NOMO-1 treated with dmso at 0.1 percent for 144 hours (cell line): ENCODE measurements at regions not wholly inside any gene's neighbourhood (a gene's known extent, or its start where the extent isn't known, plus 50 kb on each side); places are given as distances from the start of the nearest gene placed in this dataset.
"Not testable (repeated sequence)": the region's sequence is repeated elsewhere in the genome, so short reads cannot be mapped to it uniquely, and the experiment has no call there.

Experiments
- DNase-seq: peaks from one replicate; lab custom pipeline; 2025; ENCODE audit not compliant: unreplicated experiment; lab: John Stamatoyannopoulos, UW

DNA sequence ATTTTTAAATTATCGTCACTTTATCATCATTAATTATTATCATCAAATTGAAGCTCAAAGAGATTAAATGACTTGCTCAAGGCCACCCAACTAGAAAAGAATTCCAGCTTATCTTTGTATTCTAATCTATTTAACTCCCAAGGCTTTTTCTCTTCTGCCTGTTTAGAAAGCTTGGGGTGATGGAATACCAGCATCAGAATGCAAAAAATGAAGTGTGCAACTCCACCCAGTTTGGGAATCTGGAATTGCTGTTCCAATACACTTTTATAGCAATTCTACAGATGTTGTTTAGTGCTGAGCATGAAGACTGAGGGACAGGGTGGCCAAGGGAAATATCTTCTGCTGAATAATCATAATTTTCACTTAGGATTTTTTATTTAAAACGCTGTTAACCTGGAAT, 97.2 kb upstream of the FIBIN start:
- no peak for DNase-seq

GRCh38 chr11:26898799-26899198, 95.1 kb upstream of the FIBIN start:
- DNase-seq: no peak

GRCh38 chr11:26901162-26901561, 92.8 kb upstream of the FIBIN start:
- no peak for DNase-seq

- no peak for DNase-seq
Observed at GRCh38 chr11:26904132-26904531, 89.8 kb upstream of the FIBIN start.

GRCh38 chr11:26904801-26905200, 89.1 kb upstream of the FIBIN start:
- DNase-seq: no peak

- DNase-seq: no peak
Observed at GRCh38 chr11:26905368-26905767, 88.5 kb upstream of the FIBIN start.

DNA sequence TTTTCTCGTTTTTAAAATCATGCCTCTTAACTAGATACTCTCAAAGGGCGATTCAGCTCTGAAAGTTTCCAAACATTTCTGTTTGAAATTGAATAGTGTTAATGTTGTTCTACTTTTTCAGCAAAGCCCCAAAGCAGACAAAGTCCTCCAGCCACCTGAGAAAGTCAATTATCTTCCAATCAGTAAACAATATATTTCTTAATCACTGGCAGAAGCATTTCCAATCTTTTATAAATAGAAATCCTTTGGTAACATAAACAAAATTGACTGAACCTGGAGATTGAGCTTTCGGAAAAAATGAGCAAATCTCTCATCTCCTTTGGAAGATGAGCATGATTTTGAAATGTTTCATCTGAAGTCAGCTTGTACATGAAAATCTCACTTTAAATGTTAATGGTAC, 84.4 kb upstream of the FIBIN start:
- no peak for DNase-seq

- DNase-seq: no peak
Observed at GRCh38 chr11:26909991-26910591, 83.8 kb upstream of the FIBIN start.

DNA sequence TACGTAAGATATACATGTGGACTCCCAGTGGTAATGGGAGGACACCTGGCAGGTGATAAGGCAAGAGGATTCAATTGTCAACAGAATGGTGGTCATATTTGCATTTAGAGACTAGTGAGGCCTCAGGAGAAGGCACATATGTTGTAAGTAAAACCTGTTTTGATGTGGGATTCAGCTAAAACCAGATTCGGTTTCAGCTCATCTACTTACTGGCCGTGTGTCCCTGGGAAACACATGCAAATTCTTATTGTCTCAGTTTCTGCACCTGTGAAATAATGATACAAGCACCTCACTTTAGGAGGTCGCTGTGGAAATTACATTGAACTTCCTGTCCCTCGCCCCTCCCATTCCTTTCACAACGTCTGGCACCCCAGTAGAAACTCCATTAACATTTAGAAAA, 78.9 kb upstream of the FIBIN start:
- no peak for DNase-seq

- no peak for DNase-seq
Observed at GRCh38 chr11:26916805-26917204, 77.1 kb upstream of the FIBIN start.

DNA sequence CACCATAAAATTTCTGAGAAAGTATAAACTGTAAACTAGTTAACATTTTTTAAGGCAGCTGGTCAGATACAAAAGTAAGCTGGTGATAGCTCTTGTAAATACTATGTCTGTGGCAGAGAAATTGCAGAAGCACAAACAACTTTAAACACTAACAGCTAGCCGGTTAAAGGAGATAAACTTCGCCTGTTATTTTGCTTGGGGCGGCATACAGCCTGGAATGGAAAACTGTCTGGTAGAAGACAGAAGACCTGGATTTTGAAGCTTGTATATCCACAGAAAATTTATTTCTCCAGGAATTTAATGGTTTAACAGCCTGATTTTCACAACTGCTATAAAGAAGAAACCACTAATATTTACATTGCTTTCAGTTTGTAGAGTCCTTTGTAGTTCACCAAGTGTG, 65.3 kb upstream of the FIBIN start:
- DNase-seq: no peak

DNA sequence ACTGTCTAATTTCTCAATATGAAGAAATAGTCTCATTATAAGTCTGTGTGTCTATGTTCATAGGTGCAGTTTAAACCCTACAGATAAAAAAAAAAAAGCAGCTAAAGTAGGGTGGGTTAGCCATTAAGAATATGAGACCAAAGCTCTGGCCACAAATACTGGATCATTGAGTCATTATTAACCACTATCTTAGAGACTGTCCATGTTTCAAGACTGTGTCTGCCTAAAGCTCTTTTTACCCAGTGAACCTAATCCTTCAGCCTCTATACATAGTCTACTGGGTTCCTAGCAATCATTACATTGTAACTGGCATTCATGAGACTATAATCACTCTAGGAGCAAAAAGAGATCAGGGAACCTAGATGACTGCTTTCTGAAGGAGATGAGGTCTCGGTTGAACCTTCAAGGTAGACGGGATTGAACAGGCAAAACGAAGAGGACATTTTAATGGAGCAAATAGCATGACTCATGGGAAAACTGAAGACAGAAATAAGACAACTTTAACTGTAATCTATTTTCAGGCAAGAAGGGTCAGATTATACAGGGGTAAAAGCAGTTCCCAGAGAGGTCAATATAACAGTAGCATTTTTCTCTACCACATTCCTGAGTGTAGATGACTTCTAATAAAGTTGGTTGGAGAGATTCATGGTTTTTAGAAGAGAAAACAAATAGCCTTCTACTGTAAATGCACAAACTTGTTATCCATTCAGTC, 64.0 kb upstream of the FIBIN start:
- DNase-seq: no peak

DNA sequence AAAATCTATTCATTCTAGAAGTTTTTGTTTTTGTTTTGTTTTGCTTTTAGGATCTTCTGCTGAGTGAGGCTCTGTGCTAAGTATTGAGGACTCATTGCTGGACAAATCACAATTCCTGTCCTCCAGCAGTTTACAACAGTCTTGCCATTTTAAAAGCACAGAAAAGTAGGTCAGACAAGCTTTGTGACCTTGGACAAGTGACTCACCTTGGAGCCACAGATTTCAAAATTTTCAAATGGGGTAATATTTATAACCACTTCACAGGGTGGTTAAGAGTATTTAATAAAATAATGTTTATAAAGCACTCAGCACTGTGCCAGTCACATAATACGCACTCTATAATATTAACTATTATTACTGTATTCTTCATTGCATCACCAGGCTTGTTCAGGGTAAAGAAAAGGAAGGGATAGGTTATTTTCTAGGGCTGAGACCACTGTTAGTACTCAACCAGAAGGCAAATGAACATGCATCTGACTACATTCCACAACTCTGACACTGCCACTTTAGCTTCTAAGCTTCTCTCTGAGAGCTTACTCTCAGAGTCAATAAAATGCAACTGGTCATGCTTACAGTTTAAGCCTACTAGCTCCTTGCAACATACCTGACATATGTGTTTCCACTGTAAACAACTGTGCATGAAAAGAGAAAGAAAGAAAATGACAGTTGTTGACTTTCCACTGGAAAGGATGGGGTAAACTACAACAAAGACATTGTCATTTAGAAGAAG, 63.2 kb upstream of the FIBIN start:
- DNase-seq: no peak

- DNase-seq: no peak
Observed at GRCh38 chr11:26931248-26931631, 62.7 kb upstream of the FIBIN start.

DNA sequence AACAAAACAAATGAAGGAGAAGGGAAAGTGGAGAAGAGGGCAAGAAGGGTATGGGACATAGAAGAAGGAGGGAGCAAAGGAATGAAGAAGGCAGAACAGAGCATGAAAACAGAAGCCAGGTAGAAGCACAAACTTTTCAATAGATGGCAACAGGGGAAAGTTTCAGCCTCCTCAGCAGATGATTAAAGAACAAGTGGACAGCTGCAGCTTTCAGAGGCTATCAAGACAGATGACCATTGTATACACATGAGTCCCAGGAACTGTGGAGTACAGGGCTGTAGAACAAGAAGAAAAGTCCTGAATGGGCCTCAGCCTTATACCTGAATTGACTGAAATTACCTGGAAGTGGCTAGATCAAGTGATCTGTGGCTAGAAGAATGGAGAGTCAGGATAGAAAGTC, 62.0 kb upstream of the FIBIN start:
- no peak for DNase-seq

- DNase-seq: no peak
Observed at GRCh38 chr11:26936109-26936508, 57.8 kb upstream of the FIBIN start.

- DNase-seq: no peak
Observed at GRCh38 chr11:26937386-26937785, 56.5 kb upstream of the FIBIN start.

DNA sequence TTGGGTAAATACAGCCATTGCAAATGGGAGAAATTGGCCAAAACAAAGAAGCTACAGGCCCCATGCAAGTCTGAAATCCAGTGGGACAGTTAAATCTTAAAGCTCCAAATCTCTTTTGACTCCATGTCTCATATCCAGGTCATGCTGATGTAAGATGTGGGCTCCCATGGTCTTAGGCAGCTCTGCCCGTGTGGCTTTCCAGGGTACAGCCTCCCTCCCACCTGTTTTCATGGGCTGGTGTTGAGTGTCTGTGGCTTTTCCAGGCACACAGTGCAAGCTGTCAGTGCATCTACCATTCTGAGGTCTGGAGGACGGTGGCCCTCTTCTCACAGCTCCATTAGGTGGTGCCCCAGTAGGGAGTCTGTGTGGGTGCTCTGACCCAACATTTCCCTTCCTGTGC, 53.4 kb upstream of the FIBIN start:
- DNase-seq: not testable (repeated sequence)

- DNase-seq: no peak
Observed at GRCh38 chr11:26942356-26942755, 51.6 kb upstream of the FIBIN start.

- DNase-seq: no peak
Observed at GRCh38 chr11:26943636-26944035, 50.3 kb upstream of the FIBIN start.
